NCI-H524 (cell line): ENCODE measurements at regions not wholly inside any gene's neighbourhood (a gene's known extent, or its start where the extent isn't known, plus 50 kb on each side); places are given as distances from the start of the nearest gene placed in this dataset.

Experiments used
- DNase-seq, 2 experiments: peaks; one replicate each; lab custom pipeline; 2025; lab: John Stamatoyannopoulos, UW

GRCh38 chr5:68482199-68482598, 266.6 kb downstream of the PIK3R1 start:
- peak; percentile 40 to 82 for DNase-seq

- no peak for DNase-seq
These were observed 268.9 kb downstream of the PIK3R1 start for GRCh38 chr5:68484307-68485068.

GRCh38 chr5:68489556-68489955, 274.0 kb downstream of the PIK3R1 start:
- DNase-seq = no peak

GRCh38 chr5:68490406-68490805, 274.9 kb downstream of the PIK3R1 start:
- peak in 1 of 2 experiments; percentile 18 for DNase-seq

- no peak for DNase-seq
These were observed 279.2 kb downstream of the PIK3R1 start for GRCh38 chr5:68494771-68495170.

GRCh38 chr5:68499987-68500386, 284.4 kb downstream of the PIK3R1 start:
- no peak for DNase-seq

GRCh38 chr5:68500813-68501212, 285.3 kb downstream of the PIK3R1 start:
- no peak for DNase-seq

GRCh38 chr5:68502531-68502930, 287.0 kb downstream of the PIK3R1 start:
- DNase-seq = no peak

- no peak for DNase-seq
These were observed 288.8 kb downstream of the PIK3R1 start for GRCh38 chr5:68504306-68504705.

GRCh38 chr5:68505917-68506860, 290.6 kb downstream of the PIK3R1 start:
- DNase-seq = no peak

- DNase-seq = no peak
These were observed 300.0 kb downstream of the PIK3R1 start for GRCh38 chr5:68515514-68515913.

GRCh38 chr5:68518286-68518685, 302.7 kb downstream of the PIK3R1 start:
- no peak for DNase-seq

- DNase-seq = no peak
These were observed 303.6 kb downstream of the PIK3R1 start for GRCh38 chr5:68519143-68519542.

- DNase-seq = no peak
These were observed 306.2 kb downstream of the PIK3R1 start for GRCh38 chr5:68521776-68522175.

GRCh38 chr5:68522863-68523262, 307.3 kb downstream of the PIK3R1 start:
- no peak for DNase-seq

GRCh38 chr5:68528821-68529273, 313.3 kb downstream of the PIK3R1 start:
- DNase-seq = no peak

- no peak for DNase-seq
These were observed 314.0 kb downstream of the PIK3R1 start for GRCh38 chr5:68529581-68529980.

GRCh38 chr5:68531970-68532369, 316.4 kb downstream of the PIK3R1 start:
- DNase-seq = no peak

- no peak for DNase-seq
These were observed 317.5 kb downstream of the PIK3R1 start for GRCh38 chr5:68533051-68533450.

GRCh38 chr5:68533571-68534084, 318.1 kb downstream of the PIK3R1 start:
- DNase-seq = no peak

GRCh38 chr5:68534131-68534940, 318.8 kb downstream of the PIK3R1 start:
- no peak for DNase-seq
